ENCODE measurements at regions not wholly inside any gene's neighbourhood (a gene's known extent, or its start where the extent isn't known, plus 50 kb on each side); places are given as distances from the start of the nearest gene placed in this dataset.

DNA sequence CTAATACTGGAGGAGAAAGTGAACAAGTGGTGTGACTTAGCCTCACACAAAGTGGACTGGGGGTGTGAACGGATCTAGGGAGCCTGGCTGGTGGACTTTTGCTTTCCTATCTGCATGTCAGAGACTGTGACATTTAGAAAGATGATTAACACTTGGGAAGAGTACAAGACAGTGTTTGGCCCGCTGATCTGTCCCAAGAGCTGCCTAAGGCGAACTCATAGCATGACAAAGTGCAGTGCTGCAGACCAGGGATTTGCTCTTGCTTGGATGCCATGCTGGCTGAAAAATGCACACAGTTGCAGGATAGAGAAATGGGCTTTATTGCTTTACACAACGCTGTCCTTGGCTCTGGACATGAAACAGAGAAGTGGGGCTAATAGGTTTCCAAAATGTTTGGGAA lies 386.0 kb upstream of the MAN1A1 start:
- no peak overlapping the region for H3K4me3 ChIP-seq (ENCODE audit: low read depth in 2 of 2, low read length in 2 of 2)
- H3K4me1 ChIP-seq (ENCODE audit: control insufficient read depth, insufficient read depth, low read length), result no peaks in the 10 kb centered on the region
- ChIA-PET POLR2A (interaction anchor here (0.6 kb wide), 1 partner anchor 1100 kb away, joined by 4 read pairs; no protein-coding TSS in a partner anchor), CTCF (no interaction called here)
- intact Hi-C loops (cut with micrococcal nuclease; ENCODE audit: unreplicated experiment) (loop anchor here (10.0 kb wide), 1 partner anchor 591 kb away; no protein-coding TSS in a partner anchor), in situ Hi-C loops (cut with HindIII; ENCODE audit: low pct_unique_long_range_greater_than_20kb, low sequenced_read_pairs) (no loop called here)
- no TSS peak for BruUV-seq (replicated peaks)
- TF ChIP-seq, protein P1, sequence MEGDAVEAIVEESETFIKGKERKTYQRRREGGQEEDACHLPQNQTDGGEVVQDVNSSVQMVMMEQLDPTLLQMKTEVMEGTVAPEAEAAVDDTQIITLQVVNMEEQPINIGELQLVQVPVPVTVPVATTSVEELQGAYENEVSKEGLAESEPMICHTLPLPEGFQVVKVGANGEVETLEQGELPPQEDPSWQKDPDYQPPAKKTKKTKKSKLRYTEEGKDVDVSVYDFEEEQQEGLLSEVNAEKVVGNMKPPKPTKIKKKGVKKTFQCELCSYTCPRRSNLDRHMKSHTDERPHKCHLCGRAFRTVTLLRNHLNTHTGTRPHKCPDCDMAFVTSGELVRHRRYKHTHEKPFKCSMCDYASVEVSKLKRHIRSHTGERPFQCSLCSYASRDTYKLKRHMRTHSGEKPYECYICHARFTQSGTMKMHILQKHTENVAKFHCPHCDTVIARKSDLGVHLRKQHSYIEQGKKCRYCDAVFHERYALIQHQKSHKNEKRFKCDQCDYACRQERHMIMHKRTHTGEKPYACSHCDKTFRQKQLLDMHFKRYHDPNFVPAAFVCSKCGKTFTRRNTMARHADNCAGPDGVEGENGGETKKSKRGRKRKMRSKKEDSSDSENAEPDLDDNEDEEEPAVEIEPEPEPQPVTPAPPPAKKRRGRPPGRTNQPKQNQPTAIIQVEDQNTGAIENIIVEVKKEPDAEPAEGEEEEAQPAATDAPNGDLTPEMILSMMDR (IDR thresholded peaks at IDR 0.05), result no peak
- TF ChIP-seq, protein P2, sequence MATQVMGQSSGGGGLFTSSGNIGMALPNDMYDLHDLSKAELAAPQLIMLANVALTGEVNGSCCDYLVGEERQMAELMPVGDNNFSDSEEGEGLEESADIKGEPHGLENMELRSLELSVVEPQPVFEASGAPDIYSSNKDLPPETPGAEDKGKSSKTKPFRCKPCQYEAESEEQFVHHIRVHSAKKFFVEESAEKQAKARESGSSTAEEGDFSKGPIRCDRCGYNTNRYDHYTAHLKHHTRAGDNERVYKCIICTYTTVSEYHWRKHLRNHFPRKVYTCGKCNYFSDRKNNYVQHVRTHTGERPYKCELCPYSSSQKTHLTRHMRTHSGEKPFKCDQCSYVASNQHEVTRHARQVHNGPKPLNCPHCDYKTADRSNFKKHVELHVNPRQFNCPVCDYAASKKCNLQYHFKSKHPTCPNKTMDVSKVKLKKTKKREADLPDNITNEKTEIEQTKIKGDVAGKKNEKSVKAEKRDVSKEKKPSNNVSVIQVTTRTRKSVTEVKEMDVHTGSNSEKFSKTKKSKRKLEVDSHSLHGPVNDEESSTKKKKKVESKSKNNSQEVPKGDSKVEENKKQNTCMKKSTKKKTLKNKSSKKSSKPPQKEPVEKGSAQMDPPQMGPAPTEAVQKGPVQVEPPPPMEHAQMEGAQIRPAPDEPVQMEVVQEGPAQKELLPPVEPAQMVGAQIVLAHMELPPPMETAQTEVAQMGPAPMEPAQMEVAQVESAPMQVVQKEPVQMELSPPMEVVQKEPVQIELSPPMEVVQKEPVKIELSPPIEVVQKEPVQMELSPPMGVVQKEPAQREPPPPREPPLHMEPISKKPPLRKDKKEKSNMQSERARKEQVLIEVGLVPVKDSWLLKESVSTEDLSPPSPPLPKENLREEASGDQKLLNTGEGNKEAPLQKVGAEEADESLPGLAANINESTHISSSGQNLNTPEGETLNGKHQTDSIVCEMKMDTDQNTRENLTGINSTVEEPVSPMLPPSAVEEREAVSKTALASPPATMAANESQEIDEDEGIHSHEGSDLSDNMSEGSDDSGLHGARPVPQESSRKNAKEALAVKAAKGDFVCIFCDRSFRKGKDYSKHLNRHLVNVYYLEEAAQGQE (IDR thresholded peaks at IDR 0.05; ENCODE audit: insufficient read depth in 1 of 2, low read depth in 2 of 2, low read length in 1 of 2), result no peak
- no peaks in the 10 kb centered on the region; the same call in 1 of the 2 replicates for H3K9me3 ChIP-seq (ENCODE audit: control insufficient read depth, insufficient read depth, low read depth, low read length)
- H3K27me3 ChIP-seq (ENCODE audit: control insufficient read depth, insufficient read depth, low read length), result no peaks in the 10 kb centered on the region
- no peak overlapping the region for H3K27ac ChIP-seq (ENCODE audit: low read length)
- DNase-seq (ENCODE audit: low read depth, low spot score), result no peak
- no peak for ATAC-seq
- H3K36me3 ChIP-seq (ENCODE audit: control insufficient read depth, insufficient read depth, low read length), result no peaks in the 10 kb centered on the region

DNA sequence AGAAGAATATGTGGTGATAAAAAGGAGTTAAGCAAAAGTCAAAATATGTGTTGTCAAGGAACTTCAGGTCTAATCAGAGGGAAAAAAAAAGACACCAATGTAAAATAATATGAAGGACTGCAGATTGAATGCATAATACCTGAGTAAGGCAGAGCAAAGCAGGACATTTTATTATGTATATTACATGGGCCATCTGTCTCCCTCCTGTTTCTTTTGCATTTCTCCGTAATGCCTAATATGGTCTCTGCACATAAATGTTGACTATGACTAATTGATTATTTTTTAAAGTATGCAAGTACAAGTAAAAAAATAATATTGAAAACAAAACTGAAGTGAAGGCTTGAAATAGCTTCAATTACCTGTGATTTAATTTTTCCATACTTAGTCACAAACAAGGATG lies 384.7 kb upstream of the MAN1A1 start:
- intact Hi-C loops (cut with micrococcal nuclease; ENCODE audit: unreplicated experiment), result loop anchor here (10.0 kb wide), 1 partner anchor 589 kb away; no protein-coding TSS in a partner anchor
- no TSS peak for BruUV-seq (replicated peaks)
- in situ Hi-C loops (cut with HindIII; ENCODE audit: low pct_unique_long_range_greater_than_20kb, low sequenced_read_pairs), result no loop called here
- no peaks in the 10 kb centered on the region for H3K27me3 ChIP-seq (ENCODE audit: control insufficient read depth, insufficient read depth, low read length)
- no peaks in the 10 kb centered on the region for H3K36me3 ChIP-seq (ENCODE audit: control insufficient read depth, insufficient read depth, low read length)
- H3K9me3 ChIP-seq (ENCODE audit: control insufficient read depth, insufficient read depth, low read depth, low read length), result no peaks in the 10 kb centered on the region; the same call in none of the 2 replicates
- DNase-seq (ENCODE audit: low read depth, low spot score), result no peak
- no peak for ATAC-seq
- ChIA-PET CTCF (no interaction called here), POLR2A (no interaction called here)
- H3K4me1 ChIP-seq (ENCODE audit: control insufficient read depth, insufficient read depth, low read length), result no peaks in the 10 kb centered on the region
- TF ChIP-seq POLR2AphosphoS5 (IDR thresholded peaks at IDR 0.05; ENCODE audit: low read depth, low read length), result no peak
- TF ChIP-seq, protein P1 (IDR thresholded peaks at IDR 0.05), result no peak
- TF ChIP-seq, protein P2 (IDR thresholded peaks at IDR 0.05; ENCODE audit: insufficient read depth in 1 of 2, low read depth in 2 of 2, low read length in 1 of 2), result no peak
- TF ChIP-seq TCF7L2 (IDR thresholded peaks at IDR 0.05; ENCODE audit: low read depth, low read length), result no peak
- TF ChIP-seq SIN3A (IDR thresholded peaks at IDR 0.05; ENCODE audit: borderline replicate concordance, insufficient read depth, low read depth, low read length), result no peak
- no peak overlapping the region for H3K4me3 ChIP-seq (ENCODE audit: low read depth in 2 of 2, low read length in 2 of 2)
- no peak overlapping the region for H3K27ac ChIP-seq (ENCODE audit: low read length)
